ENCODE measurements at regions not wholly inside any gene's neighbourhood (a gene's known extent, or its start where the extent isn't known, plus 50 kb on each side); places are given as distances from the start of the nearest gene placed in this dataset.

DNA sequence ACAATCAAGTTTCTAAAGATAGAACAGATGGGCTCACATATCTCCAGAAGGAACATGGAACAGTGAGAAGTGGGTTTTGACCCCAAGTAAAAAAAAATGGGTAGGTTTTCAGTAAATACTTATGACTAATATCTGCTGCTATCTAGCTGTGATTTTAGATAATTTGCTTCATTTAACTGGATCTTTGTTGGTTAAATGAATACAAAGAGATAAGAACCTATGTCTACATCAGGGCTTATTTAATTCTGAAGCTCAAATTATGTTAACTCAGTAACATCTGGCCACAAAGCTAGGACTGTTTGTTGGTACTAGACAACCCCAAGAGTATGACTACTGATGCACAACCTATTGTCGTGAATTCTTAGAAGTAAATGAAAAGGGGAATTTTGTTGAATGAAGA lies 144.4 kb upstream of the SESN3 start:
- TF ChIP-seq ZFX (IDR thresholded peaks at IDR 0.05), result no peak
- TF ChIP-seq, protein P1, sequence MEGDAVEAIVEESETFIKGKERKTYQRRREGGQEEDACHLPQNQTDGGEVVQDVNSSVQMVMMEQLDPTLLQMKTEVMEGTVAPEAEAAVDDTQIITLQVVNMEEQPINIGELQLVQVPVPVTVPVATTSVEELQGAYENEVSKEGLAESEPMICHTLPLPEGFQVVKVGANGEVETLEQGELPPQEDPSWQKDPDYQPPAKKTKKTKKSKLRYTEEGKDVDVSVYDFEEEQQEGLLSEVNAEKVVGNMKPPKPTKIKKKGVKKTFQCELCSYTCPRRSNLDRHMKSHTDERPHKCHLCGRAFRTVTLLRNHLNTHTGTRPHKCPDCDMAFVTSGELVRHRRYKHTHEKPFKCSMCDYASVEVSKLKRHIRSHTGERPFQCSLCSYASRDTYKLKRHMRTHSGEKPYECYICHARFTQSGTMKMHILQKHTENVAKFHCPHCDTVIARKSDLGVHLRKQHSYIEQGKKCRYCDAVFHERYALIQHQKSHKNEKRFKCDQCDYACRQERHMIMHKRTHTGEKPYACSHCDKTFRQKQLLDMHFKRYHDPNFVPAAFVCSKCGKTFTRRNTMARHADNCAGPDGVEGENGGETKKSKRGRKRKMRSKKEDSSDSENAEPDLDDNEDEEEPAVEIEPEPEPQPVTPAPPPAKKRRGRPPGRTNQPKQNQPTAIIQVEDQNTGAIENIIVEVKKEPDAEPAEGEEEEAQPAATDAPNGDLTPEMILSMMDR (conservative IDR thresholded peaks at IDR 0.05), result no peak
- H3K27ac ChIP-seq, result no peak overlapping the region

DNA sequence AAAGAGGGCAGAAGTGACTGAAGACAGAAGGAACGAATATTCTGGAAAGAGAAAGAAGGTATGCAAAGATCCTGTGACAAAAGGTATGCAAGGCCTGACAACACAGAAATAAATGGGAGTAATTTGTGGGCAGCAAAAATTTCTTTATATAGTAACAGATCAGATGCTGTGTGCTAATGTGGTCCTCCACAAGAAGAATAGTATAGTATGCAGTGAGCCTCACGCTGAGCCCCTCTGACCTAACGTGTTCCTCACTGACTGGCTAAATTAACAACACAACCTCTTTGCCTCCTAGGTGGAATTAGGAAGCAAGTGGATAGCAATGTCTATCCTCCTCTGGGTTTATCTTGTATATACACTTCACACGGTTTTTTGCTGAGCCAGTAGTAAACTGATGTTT lies 143.1 kb upstream of the SESN3 start:
- TF ChIP-seq ZFX (IDR thresholded peaks at IDR 0.05), result no peak
- TF ChIP-seq, protein P1 (conservative IDR thresholded peaks at IDR 0.05), result no peak
- H3K27ac ChIP-seq, result no peak overlapping the region

DNA sequence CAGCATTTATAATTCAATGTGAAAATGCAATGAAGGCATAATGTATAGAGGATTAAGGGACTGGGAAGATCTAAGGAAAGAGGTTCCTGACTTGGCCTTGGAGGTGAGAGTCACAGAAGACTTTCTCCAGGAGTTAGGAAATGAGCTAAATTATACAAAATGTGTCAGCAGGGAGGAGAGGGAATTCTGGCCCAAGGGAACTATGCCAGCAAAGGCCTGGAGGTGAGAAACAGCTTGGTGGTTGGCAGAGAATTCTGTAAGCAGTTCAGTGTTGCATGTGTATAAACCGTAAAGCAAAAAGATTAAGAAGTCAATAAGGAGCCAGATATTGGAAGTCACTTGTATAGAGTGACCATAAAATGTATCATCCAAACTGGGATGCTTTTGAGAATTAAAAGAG lies 142.2 kb upstream of the SESN3 start:
- TF ChIP-seq, protein P1 (conservative IDR thresholded peaks at IDR 0.05), result no peak
- no peak for TF ChIP-seq ZFX (IDR thresholded peaks at IDR 0.05)
- H3K27ac ChIP-seq, result no peak overlapping the region

DNA sequence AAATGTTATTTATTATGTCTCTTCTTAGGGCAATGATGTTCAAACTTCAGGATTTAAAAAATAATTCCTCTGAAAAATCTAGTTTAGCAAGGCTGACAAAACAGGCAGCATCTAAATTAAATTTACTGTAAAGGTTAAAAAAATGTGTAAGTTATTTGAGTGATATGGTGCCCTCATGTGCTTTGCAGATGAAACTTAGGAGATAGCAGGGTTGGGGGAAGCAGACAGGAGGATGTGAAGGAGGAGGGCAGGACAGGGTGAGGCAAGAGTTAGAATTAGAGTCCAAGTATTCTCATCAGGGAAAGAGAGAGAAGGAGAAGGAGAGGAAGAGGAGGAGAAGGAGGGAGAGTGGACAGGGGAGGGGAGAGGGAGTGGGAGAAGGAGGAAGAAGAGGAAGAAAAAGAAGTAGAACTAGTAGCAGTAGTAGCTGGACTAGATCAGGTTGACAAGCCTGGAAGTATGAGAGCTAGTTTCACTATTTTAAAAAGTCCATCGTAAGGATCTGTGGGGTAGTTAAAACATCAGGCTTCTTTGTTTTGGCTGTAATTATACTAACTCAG lies 141.2 kb upstream of the SESN3 start:
- TF ChIP-seq, protein P1 (conservative IDR thresholded peaks at IDR 0.05), result no peak
- TF ChIP-seq ZFX (IDR thresholded peaks at IDR 0.05), result no peak
- no peak overlapping the region for H3K27ac ChIP-seq

DNA sequence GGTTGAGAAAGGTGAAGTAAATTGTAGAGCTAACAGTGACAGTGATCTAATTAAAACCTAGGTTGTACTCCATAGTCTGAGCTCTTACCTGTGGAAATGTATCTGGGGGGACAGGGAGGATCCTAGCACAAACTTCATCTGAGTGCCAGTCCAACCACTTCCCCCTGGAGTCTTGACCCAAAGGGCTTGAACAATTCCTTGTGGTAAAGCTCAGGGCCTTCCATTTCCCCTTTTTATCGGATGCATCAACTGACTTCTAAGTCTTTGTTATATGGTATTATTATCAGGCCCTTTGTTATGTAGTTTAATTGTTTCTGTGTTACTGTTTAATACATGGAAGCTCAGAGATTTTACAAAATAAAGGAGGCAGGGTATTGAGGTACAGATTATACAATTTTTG lies 140.2 kb upstream of the SESN3 start:
- no peak overlapping the region for H3K27ac ChIP-seq
- TF ChIP-seq ZFX (IDR thresholded peaks at IDR 0.05), result no peak
- TF ChIP-seq, protein P1 (conservative IDR thresholded peaks at IDR 0.05), result no peak

DNA sequence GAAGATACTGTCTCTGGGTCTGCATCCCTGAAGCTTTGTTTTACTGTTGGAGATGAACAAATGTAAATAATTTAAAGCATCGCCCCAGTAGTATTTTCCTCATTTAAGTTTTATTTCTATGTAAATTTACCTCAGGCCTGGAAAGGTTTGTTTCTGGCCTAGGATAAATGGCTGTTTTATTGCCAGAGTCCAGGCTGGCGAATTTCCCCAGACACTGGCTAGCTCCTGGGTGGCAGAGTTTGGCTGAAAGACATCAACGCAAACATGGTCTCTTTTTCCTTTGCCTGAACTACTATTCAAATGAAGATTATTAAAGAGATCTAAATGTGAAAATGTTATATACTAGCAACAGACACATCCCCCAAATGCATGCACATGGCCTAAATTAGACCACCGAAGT lies 136.7 kb upstream of the SESN3 start:
- TF ChIP-seq, protein P1 (conservative IDR thresholded peaks at IDR 0.05), result no peak
- TF ChIP-seq ZFX (IDR thresholded peaks at IDR 0.05), result no peak
- no peak overlapping the region for H3K27ac ChIP-seq

DNA sequence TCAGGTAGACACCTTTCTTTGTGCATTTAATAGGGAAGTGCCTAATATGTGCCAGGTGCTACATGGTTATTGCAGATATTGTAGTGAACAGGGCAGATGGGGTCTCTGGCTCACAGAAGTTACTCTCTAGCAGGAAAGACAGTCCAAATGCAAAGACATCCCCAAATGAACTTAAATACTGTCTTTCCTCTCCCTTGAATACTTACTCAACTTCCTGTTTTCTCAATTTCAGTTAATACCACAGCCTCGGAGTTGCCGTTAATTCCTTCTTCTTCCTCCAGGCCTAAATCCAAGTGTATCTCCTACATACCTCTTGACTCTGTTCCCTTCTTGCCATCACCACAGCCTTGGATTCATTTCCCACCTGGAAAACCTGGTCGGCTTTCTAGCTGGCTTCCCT lies 134.3 kb upstream of the SESN3 start:
- TF ChIP-seq ZFX (IDR thresholded peaks at IDR 0.05), result no peak
- TF ChIP-seq, protein P1 (conservative IDR thresholded peaks at IDR 0.05), result no peak
- H3K27ac ChIP-seq, result no peak overlapping the region; the same call in 1 of the 2 replicates

Data from C4-2B (cell line).